GM19239 (cell line): ENCODE measurements at regions not wholly inside any gene's neighbourhood (a gene's known extent, or its start where the extent isn't known, plus 50 kb on each side); places are given as distances from the start of the nearest gene placed in this dataset.

Source experiments
- DNase-seq: peaks from one replicate; pipeline ENCODE4 v3.0.0; 2011; ENCODE audit warnings: low spot score; ENCODE audit not compliant: insufficient read length
- FAIRE-seq: peaks from 2 replicates; lab custom pipeline; 2011; peaks lifted over from hg19 to GRCh38; lab: Jason Lieb, UNC

GRCh38 chr5:57685516-57686255 lies 203.1 kb upstream of the ACTBL2 start:
- DNase-seq (no peak), FAIRE-seq (no peak)

- FAIRE-seq (no peak), DNase-seq (no peak)
Observed at GRCh38 chr5:57684299-57684702, 201.7 kb upstream of the ACTBL2 start.

GRCh38 chr5:57683036-57683630 lies 200.5 kb upstream of the ACTBL2 start:
- FAIRE-seq (no peak), DNase-seq (no peak)

GRCh38 chr5:57681942-57682341 lies 199.3 kb upstream of the ACTBL2 start:
- FAIRE-seq: no peak
- DNase-seq: no peak

GRCh38 chr5:57680686-57681085 lies 198.1 kb upstream of the ACTBL2 start:
- FAIRE-seq (no peak), DNase-seq (no peak)

- no peak for DNase-seq
- FAIRE-seq: no peak
Observed at GRCh38 chr5:57677235-57677634, 194.6 kb upstream of the ACTBL2 start.

GRCh38 chr5:57676222-57677098 lies 193.8 kb upstream of the ACTBL2 start:
- no peak for DNase-seq
- no peak for FAIRE-seq

GRCh38 chr5:57675236-57675635 lies 192.6 kb upstream of the ACTBL2 start:
- no peak for FAIRE-seq
- DNase-seq: no peak

- DNase-seq: no peak
- FAIRE-seq: no peak
Observed at GRCh38 chr5:57671371-57671770, 188.8 kb upstream of the ACTBL2 start.

- no peak for DNase-seq
Observed at GRCh38 chr5:57666582-57666981, 184.0 kb upstream of the ACTBL2 start.

GRCh38 chr5:57665146-57665936 lies 182.7 kb upstream of the ACTBL2 start:
- FAIRE-seq: no peak
- no peak for DNase-seq

More at GRCh38 chr5:57666582-57666981, 184.0 kb upstream of the ACTBL2 start:
- FAIRE-seq: no peak

GRCh38 chr5:57664700-57665099 lies 182.1 kb upstream of the ACTBL2 start:
- no peak for FAIRE-seq
- no peak for DNase-seq

GRCh38 chr5:57663466-57663865 lies 180.9 kb upstream of the ACTBL2 start:
- DNase-seq (no peak), FAIRE-seq (no peak)

- FAIRE-seq (no peak), DNase-seq (no peak)
Observed at GRCh38 chr5:57662991-57663390, 180.4 kb upstream of the ACTBL2 start.

- DNase-seq (no peak), FAIRE-seq (no peak)
Observed at GRCh38 chr5:57659886-57660285, 177.3 kb upstream of the ACTBL2 start.

- DNase-seq: no peak
- FAIRE-seq: no peak
Observed at GRCh38 chr5:57658018-57658417, 175.4 kb upstream of the ACTBL2 start.

GRCh38 chr5:57655228-57655627 lies 172.6 kb upstream of the ACTBL2 start:
- no peak for DNase-seq
- no peak for FAIRE-seq

- FAIRE-seq: no peak
- DNase-seq: no peak
Observed at GRCh38 chr5:57653636-57654290, 171.2 kb upstream of the ACTBL2 start.

- DNase-seq (no peak), FAIRE-seq (no peak)
Observed at GRCh38 chr5:57651127-57651526, 168.5 kb upstream of the ACTBL2 start.
